ENCODE measurements at regions not wholly inside any gene's neighbourhood (a gene's known extent, or its start where the extent isn't known, plus 50 kb on each side); places are given as distances from the start of the nearest gene placed in this dataset.
"Not testable (repeated sequence)": the region's sequence is repeated elsewhere in the genome, so short reads cannot be mapped to it uniquely, and the experiment has no call there.

GRCh38 chr16:79937671-79938070, 337.1 kb upstream of the MAF start:
- TF ChIP-seq POLR2A, CTCF (IDR thresholded peaks at IDR 0.05): not testable (repeated sequence)
